HCT116 (cell line): ENCODE measurements at regions not wholly inside any gene's neighbourhood (a gene's known extent, or its start where the extent isn't known, plus 50 kb on each side); places are given as distances from the start of the nearest gene placed in this dataset.

ENCODE experiments used
- CEBPB ChIP-seq: IDR thresholded peaks from 2 replicates; pipeline ENCODE4 v1.6.1; 2012; ENCODE audit warnings: low read depth
- RAD21 ChIP-seq: IDR thresholded peaks from 2 replicates; pipeline ENCODE4 v1.6.1; 2012; ENCODE audit warnings: low read depth, mild to moderate bottlenecking
- TF ChIP-seq, protein P1 (sequence below): IDR thresholded peaks from 2 replicates; pipeline ENCODE4 v1.6.1; 2012

DNA sequence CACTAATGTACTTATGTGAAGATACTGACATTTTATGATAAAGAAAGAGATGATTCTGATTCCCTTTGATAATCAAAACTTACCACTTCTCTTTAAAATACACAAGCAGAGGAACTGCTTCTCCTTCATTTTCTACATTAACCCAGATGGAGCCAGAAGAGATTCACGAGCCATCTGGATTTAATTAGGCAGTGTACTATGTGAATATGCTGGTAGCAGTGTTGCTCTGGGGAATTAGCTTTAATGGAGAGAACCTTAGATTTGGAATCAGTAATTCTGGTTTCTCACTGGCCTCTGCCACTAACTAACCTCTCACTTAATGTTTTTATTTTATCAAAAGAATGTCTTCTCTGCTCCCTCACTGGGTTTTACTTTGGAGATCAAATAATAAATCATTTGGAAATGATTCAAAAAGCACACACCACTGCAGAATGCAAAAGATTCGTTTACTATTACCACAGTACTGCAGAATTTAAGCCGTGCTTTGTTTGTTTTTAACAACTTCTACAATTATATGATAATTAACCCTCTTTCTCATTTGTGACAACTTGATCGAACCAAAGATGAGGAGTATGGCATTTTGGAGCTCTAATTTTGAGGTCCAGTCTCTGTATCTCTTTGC is 77.5 kb upstream of the PHYHIPL start:
- TF ChIP-seq, protein P1, sequence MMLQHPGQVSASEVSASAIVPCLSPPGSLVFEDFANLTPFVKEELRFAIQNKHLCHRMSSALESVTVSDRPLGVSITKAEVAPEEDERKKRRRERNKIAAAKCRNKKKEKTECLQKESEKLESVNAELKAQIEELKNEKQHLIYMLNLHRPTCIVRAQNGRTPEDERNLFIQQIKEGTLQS: no peak
- no peak for TF ChIP-seq CEBPB
- TF ChIP-seq RAD21: no peak
